Transverse colon (tissue), 3 donors: ENCODE measurements at regions not wholly inside any gene's neighbourhood (a gene's known extent, or its start where the extent isn't known, plus 50 kb on each side); places are given as distances from the start of the nearest gene placed in this dataset.

Experiments used
- POLR2A ChIP-seq: fragments of 450-650 bp; IDR thresholded peaks from one replicate; pipeline ENCODE4 v1.6.1; 2016; ENCODE audit warnings: antibody characterized with exemption, mild to moderate bottlenecking, moderate library complexity
- TF ChIP-seq, protein P1 (sequence below), 5 experiments: fragments of 200-600 bp in 3 of 5; fragments of 450-650 bp in 2 of 5; sonication (generic) in 3 of 5; IDR thresholded peaks; 1 replicate in 2 of 5; 2 replicates in 3 of 5; pipeline ENCODE4 v1.5.1; 2016 to 2017; ENCODE audit warnings: antibody characterized with exemption in 5 of 5, inconsistent platforms in 3 of 5, mild to moderate bottlenecking in 2 of 5, moderate library complexity in 1 of 5

GRCh38 chr10:28922127-28922526 lies 244.8 kb downstream of the BAMBI start:
- TF ChIP-seq, protein P1, sequence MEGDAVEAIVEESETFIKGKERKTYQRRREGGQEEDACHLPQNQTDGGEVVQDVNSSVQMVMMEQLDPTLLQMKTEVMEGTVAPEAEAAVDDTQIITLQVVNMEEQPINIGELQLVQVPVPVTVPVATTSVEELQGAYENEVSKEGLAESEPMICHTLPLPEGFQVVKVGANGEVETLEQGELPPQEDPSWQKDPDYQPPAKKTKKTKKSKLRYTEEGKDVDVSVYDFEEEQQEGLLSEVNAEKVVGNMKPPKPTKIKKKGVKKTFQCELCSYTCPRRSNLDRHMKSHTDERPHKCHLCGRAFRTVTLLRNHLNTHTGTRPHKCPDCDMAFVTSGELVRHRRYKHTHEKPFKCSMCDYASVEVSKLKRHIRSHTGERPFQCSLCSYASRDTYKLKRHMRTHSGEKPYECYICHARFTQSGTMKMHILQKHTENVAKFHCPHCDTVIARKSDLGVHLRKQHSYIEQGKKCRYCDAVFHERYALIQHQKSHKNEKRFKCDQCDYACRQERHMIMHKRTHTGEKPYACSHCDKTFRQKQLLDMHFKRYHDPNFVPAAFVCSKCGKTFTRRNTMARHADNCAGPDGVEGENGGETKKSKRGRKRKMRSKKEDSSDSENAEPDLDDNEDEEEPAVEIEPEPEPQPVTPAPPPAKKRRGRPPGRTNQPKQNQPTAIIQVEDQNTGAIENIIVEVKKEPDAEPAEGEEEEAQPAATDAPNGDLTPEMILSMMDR (IDR thresholded peaks at IDR 0.05) = no peak
- TF ChIP-seq POLR2A = no peak
